Dedifferentiated amniotic fluid mesenchymal stem cell (primary cell): ENCODE measurements at regions not wholly inside any gene's neighbourhood (a gene's known extent, or its start where the extent isn't known, plus 50 kb on each side); places are given as distances from the start of the nearest gene placed in this dataset.
"Not testable (repeated sequence)": the region's sequence is repeated elsewhere in the genome, so short reads cannot be mapped to it uniquely, and the experiment has no call there.

Experiments
- DNase-seq: peaks from one replicate; pipeline ENCODE4 v3.0.0-alpha.2; 2016; ENCODE audit errors: extremely low spot score

DNA sequence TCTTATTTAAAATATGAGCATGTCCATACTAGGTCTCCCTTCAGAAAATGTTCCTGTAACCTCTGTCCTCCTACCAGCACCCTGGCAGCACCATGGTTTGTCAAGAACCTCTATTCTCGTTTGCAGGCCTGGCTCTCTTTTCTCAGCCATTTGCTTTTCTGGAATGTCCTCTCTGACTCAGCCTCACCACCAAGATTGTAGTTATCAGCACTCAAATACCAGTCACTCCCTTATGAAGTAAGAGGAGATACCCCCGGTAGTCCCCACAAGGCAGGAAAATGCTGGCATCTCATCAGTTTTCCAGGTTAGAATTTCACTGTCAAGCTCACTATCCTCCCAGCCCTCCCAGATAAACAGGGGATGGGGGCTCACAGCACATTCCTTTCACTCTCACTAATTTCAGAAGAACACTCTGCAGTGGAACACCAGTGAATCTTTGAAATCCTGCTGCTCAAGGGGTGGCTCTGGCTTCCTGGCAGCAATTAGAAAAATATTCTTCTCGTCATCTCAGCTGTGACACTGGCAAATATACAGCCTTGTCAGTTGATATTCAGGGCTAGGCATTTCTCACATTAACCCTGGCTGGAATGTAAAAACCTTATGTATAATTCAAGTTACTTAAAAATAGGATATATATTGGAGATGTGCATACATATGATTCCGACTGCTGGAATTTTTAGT, 129.2 kb downstream of the TBX18 start:
- DNase-seq = peak; percentile 38

DNA sequence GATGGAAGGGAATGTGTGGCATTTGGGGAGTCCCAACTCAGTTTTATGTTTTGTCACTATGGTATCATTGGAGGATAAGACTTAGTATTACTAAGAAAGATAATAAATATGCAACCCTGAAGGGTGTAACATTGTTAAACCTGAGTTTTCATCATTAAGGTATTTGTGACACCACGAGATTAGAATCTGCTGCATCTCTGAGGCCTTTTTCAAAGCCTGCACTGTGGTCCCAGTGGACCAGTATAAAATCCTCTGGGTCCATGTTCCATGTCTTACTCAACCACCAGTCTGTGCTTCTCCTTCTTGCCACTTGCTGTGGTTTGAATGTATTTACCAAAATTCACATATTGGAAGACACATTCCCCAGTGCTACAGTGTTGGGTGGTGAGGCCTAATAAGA, 130.6 kb downstream of the TBX18 start:
- DNase-seq = no peak

DNA sequence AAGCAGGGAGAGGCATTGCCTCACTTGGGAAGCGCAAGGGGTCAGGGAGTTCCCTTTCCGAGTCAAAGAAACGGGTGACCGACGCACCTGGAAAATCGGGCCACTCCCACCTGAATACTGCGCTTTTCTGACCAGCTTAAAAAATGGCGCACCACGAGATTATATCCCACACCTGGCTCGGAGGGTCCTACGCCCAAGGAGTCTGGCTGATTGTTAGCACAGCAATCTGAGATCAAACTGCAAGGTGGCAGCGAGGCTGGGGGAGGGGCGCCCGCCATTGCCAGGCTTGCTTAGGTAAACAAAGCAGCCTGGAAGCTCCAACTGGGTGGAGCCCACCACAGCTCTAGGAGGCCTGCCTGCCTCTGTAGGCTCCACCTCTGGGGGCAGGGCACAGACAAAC, 137.9 kb downstream of the TBX18 start:
- not testable (repeated sequence) for DNase-seq

DNA sequence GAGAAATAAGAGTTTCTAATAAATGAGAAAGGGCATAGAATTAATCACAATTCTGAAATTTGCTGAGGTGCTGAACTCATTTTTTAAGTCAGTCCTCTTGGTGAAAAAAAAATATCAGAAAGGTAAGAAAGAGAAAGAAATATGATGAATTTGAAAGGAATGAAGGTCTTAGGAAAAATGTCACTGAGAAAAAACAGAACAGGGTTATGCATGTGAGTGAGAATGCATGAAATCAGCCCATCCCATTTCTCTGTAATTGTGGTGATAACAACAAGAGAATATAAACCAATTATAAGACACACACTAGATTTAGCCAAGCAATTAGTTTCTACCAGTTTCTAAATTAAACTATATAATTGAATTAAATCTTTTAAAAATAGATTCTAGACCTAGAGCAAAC, 138.9 kb downstream of the TBX18 start:
- peak; percentile 22 for DNase-seq

DNA sequence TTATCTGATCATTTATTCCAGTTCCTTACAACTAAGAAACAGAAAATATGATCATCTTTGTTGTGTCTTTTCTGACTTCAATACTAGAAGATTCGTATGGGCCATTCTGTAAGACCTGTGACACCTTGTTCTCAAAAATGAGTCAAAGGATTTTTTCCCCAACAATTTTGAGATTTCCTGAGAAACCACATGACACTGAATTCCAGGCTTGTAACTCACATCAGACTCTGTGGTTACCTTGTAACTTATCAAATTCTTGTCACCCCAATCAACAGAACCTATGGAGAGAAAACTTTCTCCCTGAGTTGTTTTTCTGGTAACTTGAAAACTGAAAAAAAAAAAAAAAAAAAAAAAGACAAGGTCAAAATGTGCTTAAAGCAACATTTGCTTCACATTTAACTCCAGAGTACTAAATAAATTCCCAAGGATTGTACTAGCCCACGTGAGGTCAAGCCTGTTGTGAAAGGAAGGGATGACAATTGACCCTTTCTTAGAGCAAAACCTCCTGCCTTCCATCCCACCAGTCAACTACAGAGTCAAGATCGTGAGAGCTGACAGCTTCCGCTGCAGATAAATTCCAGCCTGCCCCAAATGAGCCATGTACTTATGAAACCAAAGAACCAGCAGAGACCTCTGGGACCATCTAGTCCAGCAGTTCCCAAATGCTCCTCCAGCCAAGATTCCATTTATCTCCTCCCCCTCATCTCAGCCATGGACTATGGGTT, 140.3 kb downstream of the TBX18 start:
- peak; percentile 62 for DNase-seq

DNA sequence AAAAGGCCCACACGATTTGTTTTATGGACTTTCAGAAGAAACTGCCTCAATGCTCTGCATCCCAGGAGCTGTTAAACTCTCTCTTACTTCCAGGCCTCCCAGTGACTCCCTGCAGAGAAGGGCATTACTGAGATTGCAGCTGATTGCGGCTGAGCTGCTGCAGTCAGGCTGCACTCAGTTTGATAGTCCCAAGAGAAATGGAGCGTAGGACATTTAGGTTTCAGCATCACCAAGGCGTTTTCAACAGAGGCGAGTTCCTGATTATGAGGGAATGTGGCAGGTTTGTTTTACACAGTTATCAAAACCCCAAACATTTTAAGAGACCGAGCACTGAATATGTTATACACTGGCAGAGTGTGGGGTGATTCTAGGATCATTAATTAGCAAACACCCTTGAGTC, 145.6 kb downstream of the TBX18 start:
- DNase-seq = no peak

DNA sequence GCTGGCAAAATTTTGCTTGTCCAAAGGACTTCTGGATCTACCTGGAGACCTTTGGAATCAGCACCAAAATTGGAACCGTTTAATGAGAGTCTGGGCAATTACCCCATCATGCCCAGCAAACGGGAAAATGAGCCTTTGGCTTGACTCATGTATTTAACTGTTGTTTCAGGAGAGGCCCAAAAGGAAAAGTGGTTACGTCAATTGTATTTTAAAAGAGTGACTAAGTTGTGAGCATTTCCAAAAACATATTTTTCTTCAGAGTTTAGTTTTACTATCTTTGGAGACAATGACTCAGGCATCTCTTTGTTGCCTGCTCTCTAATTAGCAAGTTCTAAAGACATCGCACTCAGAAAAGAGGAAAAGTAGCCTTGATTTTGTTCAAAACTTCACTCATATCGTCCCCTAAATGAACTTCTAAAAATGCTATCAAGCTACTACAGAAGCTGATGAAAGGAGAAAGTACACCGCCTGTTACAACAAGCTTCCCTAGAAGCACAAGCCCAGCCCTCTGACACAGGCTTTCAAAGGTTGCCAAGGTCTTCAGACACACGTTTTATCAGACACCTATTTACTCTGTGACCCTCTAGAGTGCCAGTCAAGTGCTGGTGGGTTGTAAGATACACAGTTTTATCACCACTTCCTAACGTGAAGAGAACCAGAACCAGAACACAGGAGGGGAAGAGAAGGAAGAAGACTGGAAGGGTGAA, 146.2 kb downstream of the TBX18 start:
- DNase-seq = peak; percentile 81

DNA sequence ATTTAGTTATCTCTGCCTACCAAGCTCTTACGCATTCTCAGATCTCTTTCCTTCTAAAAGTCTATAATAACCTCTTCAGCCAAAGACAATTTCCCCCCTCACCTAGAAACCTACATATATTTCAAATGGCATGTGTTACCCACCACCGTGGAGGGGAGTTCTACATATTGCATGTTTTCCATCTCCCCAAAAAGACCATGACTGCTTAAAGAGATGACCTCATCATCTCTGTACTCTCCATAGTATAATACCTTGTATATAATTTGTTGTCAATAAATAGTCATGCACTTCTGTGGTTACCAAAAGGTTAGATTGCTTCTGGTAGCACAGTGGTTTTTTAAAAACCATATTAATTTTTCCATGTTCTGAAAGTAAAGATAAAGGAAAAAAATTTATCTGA, 148.4 kb downstream of the TBX18 start:
- no peak for DNase-seq

DNA sequence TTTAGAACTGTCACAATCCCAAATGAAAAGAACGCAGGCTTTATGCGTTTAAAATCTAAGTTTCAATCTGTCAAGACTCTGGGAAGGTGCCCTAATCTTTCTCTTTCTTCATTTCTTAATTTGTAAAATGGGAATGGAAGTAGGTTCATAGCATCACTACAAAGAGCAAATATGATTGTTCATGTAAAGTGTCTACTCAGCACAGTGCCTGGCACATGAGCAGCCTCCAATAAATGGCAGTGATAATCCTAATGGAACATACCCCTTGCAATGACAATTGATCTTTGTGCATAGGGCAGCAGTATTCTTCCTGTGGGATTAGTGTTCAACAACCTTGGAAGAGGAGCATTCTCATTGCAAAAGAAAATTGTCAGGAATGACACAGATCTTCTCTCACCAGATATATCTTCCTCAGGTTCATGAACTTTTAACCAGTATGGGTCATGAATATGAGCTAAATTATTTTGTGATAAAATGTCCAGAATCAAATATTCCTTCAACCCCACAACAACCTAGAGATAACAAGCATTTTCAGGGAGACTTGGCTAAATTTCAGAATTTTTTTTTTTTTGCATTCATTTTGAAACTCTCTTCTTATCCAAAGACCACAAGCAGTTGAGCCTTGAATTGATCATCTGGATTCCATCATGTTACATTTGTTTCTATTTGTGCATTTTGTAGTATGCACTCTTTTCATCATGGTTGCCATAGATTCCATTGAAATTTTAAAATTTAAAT, 149.1 kb downstream of the TBX18 start:
- no peak for DNase-seq

DNA sequence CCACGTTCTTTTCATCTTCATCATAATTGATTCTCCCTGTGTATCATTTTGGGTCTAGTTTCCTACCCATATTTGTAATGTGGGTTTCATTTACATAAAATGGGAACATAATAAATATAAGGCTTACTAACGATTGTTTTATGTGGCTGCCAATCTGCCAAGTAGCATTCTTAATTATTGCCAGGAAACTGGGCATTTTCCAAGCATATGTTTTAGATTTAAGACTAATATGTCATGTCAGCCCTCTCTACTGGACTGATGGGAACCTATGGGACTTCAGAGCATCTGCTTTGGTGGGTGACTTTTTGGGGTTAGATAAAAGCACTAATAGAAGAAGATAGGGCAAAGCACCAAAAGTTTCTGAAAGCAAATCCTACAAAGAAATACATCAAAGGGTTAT, 157.5 kb downstream of the TBX18 start:
- DNase-seq = no peak

DNA sequence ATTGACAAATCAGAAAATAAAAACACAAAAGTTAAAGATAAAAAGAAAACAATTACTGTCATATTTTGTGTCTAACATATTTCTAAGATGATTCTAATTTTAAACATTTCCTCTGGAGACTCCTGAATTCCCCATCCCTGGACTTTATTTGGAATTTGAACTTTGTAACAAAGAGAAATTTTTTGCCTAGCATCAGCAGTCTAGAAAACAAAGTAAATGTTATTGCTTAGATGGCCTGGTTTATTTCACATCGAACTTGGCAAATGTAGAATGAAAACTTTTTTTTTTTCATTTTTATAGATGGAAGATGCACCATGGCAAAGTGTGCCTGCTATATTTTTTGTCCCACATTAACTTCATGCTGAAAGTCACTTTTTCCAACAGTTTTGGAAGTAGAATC, 159.1 kb downstream of the TBX18 start:
- no peak for DNase-seq

DNA sequence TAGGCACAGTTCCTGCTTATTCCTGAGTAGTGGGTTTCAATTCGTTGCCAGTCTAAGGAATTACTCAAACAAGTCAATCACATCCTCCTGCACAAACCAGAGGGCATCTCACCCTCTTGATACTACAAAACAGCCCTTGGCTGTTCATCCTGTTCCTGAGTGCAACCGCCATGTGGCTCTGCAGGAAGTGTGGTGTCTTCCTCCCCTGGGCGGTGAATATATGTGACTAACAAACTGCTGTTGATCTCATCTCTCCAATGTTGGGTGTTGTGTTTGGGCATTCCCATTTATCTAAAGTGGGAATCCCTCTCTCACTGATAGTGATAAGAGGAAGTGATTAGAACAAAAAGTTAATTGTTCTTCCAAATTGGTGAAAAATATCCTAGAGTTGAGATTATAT, 163.0 kb downstream of the TBX18 start:
- DNase-seq = no peak

DNA sequence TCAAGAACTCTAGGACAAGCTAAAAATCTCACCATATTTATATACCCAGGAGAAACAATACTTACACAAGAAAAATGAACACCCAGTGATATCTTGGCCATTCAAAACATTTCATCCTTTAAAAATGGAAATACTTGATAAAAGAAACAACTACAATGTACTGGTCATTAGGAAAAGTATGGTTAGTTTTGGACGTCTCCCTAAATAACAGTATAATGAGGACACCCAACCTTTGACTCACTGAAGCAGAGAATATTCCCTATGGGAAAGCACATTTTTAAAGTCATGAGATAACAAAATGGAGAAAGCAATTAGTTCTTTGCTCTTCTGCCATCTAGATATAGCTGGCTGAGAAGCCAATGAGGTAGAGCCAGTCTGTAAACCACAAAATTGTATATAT, 164.4 kb downstream of the TBX18 start:
- no peak for DNase-seq

DNA sequence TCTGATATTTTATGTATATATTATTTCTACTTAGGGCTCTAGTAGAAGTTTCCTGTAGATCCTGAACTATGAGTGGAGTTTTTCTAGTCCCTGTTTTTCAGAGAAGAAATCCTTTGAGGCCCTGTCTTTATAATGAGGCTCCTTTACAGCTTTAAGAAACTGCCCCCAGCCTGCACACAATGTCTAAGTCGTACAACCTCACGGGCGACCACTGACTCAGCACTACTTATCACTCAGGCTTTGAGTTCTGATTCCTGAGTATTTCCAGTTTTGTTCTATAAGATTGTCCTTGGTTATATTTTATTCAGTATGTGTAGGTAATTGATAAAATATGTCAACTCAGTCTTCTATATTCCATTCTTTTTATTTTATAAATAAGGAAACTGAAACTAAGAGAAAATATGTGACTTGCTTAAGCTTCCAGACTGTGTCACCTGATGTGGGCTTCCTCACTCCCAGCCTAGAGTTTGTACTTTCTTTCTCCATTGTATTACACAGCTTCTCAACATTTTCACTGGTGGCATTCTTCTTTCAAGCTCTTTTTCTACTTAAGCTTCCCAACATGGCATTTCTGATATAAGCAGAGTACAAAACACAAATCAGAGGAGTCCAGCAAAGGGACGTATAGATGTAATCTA, 167.0 kb downstream of the TBX18 start:
- no peak for DNase-seq

DNA sequence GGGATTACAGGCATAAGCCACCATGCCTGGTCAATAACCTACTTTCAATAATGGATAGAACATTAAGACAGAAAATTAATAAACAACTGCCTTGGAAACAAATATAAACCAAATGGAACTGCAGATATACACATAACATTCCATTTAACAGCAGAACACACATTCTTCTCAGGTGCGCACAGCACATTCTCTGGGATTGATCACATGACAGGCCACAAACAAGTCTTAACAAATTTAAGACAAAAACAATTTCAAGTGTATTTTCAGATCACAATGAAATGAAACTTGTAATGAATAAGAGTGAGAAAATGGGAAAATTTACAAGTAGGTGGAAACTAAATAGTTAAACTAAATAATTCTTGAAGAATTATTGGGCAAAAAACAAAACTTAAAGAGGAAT, 167.9 kb downstream of the TBX18 start:
- no peak for DNase-seq

DNA sequence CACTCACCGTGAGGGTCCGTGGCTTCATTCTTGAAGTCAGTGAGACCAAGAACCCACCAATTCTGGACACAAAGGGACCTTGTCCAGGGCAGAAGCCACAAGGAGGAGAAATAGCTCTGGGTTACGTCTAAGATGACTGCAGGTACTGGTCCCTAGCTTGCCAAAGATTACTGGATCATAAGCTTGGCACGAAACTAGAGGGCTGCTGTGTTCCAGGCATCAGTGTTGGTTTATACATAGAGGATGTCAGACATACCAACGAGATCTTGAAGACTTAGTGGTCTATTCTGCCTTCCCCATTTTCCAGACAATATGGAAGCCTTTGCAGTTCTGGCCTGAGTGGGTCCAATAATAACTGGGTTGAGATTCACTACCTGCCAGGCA, 175.7 kb downstream of the TBX18 start:
- no peak for DNase-seq

DNA sequence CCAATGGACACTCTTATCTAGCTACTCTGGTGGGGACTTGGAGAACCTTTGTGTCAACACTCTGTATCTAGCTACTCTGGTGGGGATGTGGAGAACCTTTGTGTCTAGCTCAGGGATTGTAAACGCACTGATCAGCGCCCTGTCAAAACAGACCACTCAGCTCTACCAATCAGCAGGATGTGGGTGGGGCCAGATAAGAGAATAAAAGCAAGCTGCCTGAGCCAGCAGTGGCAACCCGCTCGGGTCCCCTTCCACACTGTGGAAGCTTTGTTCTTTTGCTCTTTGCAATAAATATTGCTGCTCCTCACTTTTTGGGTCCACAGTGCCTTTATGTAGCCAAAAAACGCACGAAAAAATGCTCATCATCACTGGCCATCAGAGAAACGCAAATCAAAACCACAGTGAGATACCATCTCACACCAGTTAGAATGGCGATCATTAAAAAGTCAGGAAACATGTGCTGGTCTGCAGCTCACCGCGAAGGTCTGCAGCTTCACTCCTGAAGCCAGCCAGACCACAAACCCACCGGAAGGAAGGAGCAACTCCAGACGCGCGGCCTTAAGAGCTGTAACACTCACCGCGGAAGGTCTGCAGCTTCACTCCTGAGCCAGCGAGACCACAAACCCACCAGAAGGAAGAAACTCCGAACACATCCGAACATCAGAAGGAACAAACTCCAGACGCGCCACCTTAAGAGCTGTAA, 176.3 kb downstream of the TBX18 start:
- not testable (repeated sequence) for DNase-seq

DNA sequence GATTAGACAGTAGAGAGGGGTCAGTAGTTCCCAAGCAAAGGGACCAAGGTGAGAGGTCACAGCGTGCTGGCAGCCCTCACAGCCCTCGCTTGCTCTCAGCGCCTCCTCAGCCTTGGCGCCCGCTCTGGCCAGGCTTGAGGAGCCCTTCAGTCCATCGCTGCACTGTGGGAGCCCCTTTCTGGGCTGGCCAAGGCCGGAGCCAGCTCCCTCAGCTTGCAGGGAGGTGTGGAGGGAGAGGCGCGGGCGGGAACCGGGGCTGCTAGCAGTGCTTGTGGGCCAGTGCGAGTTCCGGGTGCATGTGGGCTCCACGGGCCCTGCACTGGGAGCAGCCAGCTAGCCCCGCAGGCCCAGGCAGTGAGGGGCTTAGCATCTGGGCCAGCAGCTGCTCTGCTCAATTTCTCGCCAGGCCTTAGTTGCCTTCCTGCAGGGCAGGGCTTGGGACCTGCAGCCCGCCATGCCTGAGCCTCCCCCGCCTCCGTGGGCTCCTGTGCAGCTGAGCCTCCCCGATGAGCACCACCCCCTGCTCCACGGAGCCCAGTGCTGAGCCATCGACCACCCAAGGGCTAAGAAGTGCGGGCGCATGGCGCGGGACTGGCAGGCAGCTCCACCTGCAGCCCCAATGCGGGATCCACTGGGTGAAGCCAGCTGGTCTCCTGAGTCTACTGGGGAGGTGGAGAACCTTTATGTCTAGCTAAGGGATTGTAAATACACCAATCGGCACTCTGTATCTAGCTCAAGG, 177.0 kb downstream of the TBX18 start:
- not testable (repeated sequence) for DNase-seq

DNA sequence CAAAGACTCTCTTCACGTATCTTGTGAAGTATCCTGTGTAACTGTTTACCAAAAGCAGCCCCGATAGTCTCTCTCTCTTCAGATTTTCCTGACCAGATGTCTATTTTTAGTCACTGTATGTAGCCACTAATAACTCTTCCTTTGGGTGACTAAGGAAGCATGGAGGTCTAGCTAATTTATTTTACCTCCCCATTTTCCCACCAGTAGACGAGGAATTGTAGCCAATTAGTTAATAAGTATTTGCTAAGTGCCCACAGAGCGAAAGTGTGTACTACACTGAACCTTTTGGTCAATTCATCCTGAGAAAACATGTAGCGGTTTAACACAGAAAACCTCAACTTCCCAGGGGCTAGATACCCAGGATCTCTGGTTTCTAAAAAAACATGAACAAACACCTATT, 180.6 kb downstream of the TBX18 start:
- no peak for DNase-seq

DNA sequence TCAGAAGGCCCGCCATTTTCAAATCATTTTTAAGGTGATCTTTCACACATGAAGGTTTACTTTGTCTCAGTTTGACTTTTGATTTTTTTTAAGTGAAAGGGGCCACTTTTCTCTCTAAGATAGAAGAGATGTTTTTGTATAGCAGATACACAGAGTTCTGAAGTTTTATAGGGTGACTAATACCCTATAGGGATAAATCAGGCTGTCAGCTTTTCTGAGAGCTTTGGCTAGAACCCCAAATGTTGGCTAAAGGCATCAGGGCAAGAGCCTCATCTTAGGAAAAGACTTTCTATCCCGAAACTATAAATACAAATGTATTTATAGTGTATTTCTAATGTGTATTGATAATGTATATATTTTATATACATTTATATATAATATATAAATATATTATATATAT, 181.4 kb downstream of the TBX18 start:
- DNase-seq = no peak
